Common myeloid progenitor, CD34-positive (primary cell): ENCODE measurements at regions not wholly inside any gene's neighbourhood (a gene's known extent, or its start where the extent isn't known, plus 50 kb on each side); places are given as distances from the start of the nearest gene placed in this dataset.
A peak's percentile ranks its signal among the peaks of the same experiment; 100 is the strongest.

Experiments used
- CTCF ChIA-PET: fragments of 350-600 bp; sonication (Branson Sonifier 250); formaldehyde crosslinking; loops from one replicate; lab custom pipeline; 2021; ENCODE audit warnings: antibody characterized with exemption; lab: Charles Lee
- POLR2A ChIA-PET: fragments of 350-600 bp; sonication (Branson Sonifier 250); formaldehyde crosslinking; loops from one replicate; lab custom pipeline; 2021; ENCODE audit warnings: antibody characterized with exemption; lab: Charles Lee
- DNase-seq, 3 donors: peaks; one replicate each; pipeline versions ENCODE4 v3.0.0 to v3.0.0-alpha.2; 2013
- H3K27ac ChIP-seq, 2 experiments: 1 replicate in 1 of 2; 2 replicates in 1 of 2; pipeline ENCODE4 v1.7.0; 2013; ENCODE audit warnings: inconsistent platforms in 2 of 2, low read length in 2 of 2, mild to moderate bottlenecking in 2 of 2, low read depth in 1 of 2, moderate library complexity in 1 of 2; ENCODE audit not compliant: severe bottlenecking in 2 of 2, insufficient read depth in 1 of 2, poor library complexity in 1 of 2
- H3K27me3 ChIP-seq, 5 experiments: replicated peaks in 2 of 5; 1 replicate in 3 of 5; 2 replicates in 2 of 5; pipeline versions ENCODE4 v1.6.1 to v1.7.0; 2013; ENCODE audit warnings: low read length in 4 of 5, mild to moderate bottlenecking in 2 of 5, moderate library complexity in 2 of 5, inconsistent platforms in 1 of 5; ENCODE audit not compliant: insufficient read depth in 5 of 5, control insufficient read depth in 4 of 5
- H3K36me3 ChIP-seq, 4 experiments: 1 replicate in 2 of 4; 2 replicates in 2 of 4; pipeline versions ENCODE4 v1.6.1 to v1.7.0; 2013; ENCODE audit warnings: low read length in 3 of 4, control low read depth in 1 of 4, mild to moderate bottlenecking in 1 of 4; ENCODE audit not compliant: control insufficient read depth in 4 of 4, insufficient read depth in 4 of 4
- H3K4me1 ChIP-seq, 4 experiments: 1 replicate in 3 of 4; 2 replicates in 1 of 4; pipeline versions ENCODE4 v1.6.1 to v1.7.1; 2013; ENCODE audit warnings: low read length in 3 of 4, mild to moderate bottlenecking in 3 of 4, control low read depth in 1 of 4, inconsistent platforms in 1 of 4, moderate library complexity in 1 of 4; ENCODE audit not compliant: control insufficient read depth in 4 of 4, insufficient read depth in 4 of 4; ENCODE audit errors: control extremely low read depth in 1 of 4
- H3K4me3 ChIP-seq, 7 experiments: 1 replicate in 4 of 7; 2 replicates in 3 of 7; pipeline versions ENCODE4 v1.5.1 to v1.7.0; 2013; ENCODE audit warnings: mild to moderate bottlenecking in 7 of 7, low read length in 6 of 7, moderate library complexity in 6 of 7, inconsistent platforms in 2 of 7, low read depth in 2 of 7, control low read depth in 1 of 7; ENCODE audit not compliant: insufficient read depth in 4 of 7, control insufficient read depth in 1 of 7; ENCODE audit errors: extremely low read depth in 1 of 7
- H3K9me3 ChIP-seq, 5 experiments: 1 replicate in 4 of 5; 2 replicates in 1 of 5; pipeline versions ENCODE4 v1.6.1 to v1.7.1; 2013; ENCODE audit warnings: low read length in 4 of 5, mild to moderate bottlenecking in 2 of 5, inconsistent platforms in 1 of 5, low read depth in 1 of 5, moderate library complexity in 1 of 5; ENCODE audit not compliant: control insufficient read depth in 4 of 5, insufficient read depth in 2 of 5; ENCODE audit errors: control extremely low read depth in 1 of 5
- WGBS: methylation state at CpG from one replicate; pipeline ENCODE4 v1.1.5; 2013; ENCODE audit not compliant: insufficient coverage; 5-methylcytosine and 5-hydroxymethylcytosine counted together

GRCh38 chr1:29511436-29511835, 275.1 kb downstream of the PTPRU start:
- Histone ChIP-seq H3K4me1 (no peaks in the 10 kb centered on the region), H3K27me3 (peaks cover 0 to 13% (median 3%) of the 10 kb centered on the region in 5 experiments), H3K4me3 (no peak overlapping the region), H3K36me3 (no peaks in the 10 kb centered on the region), H3K27ac (no peak overlapping the region), H3K9me3 (peaks cover 0 to 6% (median 0%) of the 10 kb centered on the region in 5 experiments)
- WGBS: 44% methylated on average over 3 of the region's 6 CpGs
- ChIA-PET CTCF (no interaction called here), POLR2A (no interaction called here)
- no peak for DNase-seq

- H3K27me3 ChIP-seq: peaks cover 0 to 15% (median 3%) of the 10 kb centered on the region in 5 experiments
- 57% methylated on average over 1 of the region's 3 CpGs for WGBS
- DNase-seq: no peak
- H3K36me3 ChIP-seq: no peaks in the 10 kb centered on the region
- no peak overlapping the region for H3K27ac ChIP-seq
- ChIA-PET POLR2A (no interaction called here), CTCF (no interaction called here)
- no peak overlapping the region for H3K4me3 ChIP-seq
- no peaks in the 10 kb centered on the region for H3K4me1 ChIP-seq
- peaks cover 0 to 6% (median 0%) of the 10 kb centered on the region in 5 experiments for H3K9me3 ChIP-seq
Observed at GRCh38 chr1:29508458-29509107, 272.3 kb downstream of the PTPRU start.

DNA sequence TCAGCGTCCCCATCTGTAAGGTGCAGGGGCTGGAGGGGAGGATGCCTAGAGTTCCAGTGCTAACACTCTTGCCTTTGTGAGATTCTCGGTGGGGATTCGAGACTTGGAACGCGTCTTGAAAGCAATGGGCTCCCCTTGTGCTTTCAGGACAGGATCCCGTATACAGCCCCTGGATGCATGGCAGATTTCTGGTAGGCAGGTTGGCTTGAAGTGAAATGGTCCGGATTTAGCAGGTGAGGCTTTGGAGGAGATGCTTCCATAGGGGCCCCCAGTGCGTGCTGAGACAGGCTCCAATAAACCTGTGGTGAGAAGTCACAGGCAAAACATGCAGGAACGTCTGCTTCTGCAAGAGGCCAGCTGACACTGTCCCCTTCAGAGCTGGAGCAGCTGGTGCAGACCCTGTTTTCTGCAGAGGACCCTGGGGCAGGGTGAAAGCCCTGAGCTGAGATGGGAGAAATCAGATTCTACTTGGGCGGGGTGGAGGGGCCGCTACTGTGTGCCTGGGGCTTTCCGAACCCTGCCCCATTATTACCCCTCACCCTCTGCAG, 270.4 kb downstream of the PTPRU start:
- peaks cover 0 to 4% (median 0%) of the 10 kb centered on the region in 5 experiments for H3K9me3 ChIP-seq
- peaks cover 0 to 25% (median 3%) of the 10 kb centered on the region in 5 experiments for H3K27me3 ChIP-seq
- ChIA-PET POLR2A (no interaction called here), CTCF (no interaction called here)
- DNase-seq: no peak
- H3K4me3 ChIP-seq: no peak overlapping the region
- H3K4me1 ChIP-seq: no peaks in the 10 kb centered on the region
- H3K36me3 ChIP-seq: no peaks in the 10 kb centered on the region
- H3K27ac ChIP-seq: no peak overlapping the region
- 95% methylated on average over 11 of the region's 12 CpGs for WGBS

DNA sequence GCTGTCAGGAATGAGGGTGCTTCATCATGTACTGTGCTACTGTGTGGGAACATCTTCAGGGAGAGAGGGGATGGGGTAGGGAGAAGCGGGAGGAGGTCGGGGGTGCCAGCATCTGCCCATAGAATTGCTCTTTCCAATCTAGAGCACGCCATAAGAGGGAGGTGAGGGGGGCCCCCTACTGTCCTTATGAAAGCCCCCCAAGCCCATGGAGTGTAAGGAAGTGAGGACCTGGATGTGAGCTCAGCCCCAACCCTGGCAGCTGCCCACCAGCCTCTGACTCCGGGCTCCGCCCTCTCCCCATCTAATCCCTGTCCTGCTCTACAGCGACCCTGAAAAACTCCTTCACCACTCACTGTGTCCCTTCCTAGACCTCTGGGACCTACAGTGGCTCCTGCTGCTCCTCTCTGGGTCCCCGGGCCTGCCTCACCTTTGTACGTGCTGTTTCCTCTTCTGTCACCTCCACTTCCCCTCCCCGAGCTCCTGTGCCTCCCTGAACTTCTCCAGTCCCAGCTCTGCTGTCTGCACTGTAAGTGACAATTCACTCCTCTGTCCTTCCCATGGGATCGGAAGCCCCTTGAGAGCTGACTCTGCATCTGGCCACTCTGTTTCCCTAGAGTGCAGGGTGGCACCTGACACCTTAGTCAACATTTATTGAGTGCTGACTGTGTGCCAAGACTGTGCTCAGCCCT, 269.4 kb downstream of the PTPRU start:
- peaks cover 0 to 28% (median 6%) of the 10 kb centered on the region in 5 experiments for H3K27me3 ChIP-seq
- no peaks in the 10 kb centered on the region for H3K36me3 ChIP-seq
- H3K4me1 ChIP-seq: no peaks in the 10 kb centered on the region
- DNase-seq: no peak
- POLR2A ChIA-PET: no interaction called here
- H3K4me3 ChIP-seq: no peak overlapping the region
- peaks cover 0 to 1% (median 0%) of the 10 kb centered on the region in 5 experiments for H3K9me3 ChIP-seq
- 59% methylated on average over 8 of the region's 10 CpGs for WGBS
- H3K27ac ChIP-seq: no peak overlapping the region
- CTCF ChIA-PET: no interaction called here

- H3K27ac ChIP-seq: no peak overlapping the region
- 92% methylated on average over 7 of the region's 8 CpGs for WGBS
- no peak for DNase-seq
- no peaks in the 10 kb centered on the region for H3K4me1 ChIP-seq
- ChIA-PET POLR2A (no interaction called here), CTCF (no interaction called here)
- no peaks in the 10 kb centered on the region for H3K36me3 ChIP-seq
- peaks cover 0 to 1% (median 0%) of the 10 kb centered on the region in 5 experiments for H3K9me3 ChIP-seq
- H3K4me3 ChIP-seq: peak overlapping the region in 1 of 7 experiments; percentile 1
- H3K27me3 ChIP-seq: peaks cover 0 to 33% (median 6%) of the 10 kb centered on the region in 5 experiments
Observed at GRCh38 chr1:29504709-29505410, 268.5 kb downstream of the PTPRU start.

DNA sequence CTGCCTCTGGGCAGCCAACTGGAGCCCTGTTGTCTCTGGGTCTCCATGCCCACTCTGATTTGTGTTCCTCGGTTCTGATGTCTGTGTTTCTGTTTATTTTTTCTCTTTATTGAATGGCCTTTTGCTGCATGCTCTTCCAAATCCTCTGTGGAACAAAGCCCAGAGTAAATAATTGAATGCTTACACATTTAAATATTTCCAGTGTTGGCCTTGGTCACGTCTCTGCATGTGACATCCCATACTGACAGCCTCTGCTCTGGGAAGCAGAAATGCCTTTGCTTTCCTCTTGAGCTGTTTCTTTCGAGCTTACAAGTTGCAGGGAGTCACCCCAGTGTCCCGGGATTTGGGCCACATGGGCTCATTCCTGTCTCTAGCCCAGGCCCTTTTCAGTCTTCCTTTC, 267.9 kb downstream of the PTPRU start:
- WGBS: 92% methylated on average over 3 of the region's 4 CpGs
- POLR2A ChIA-PET: no interaction called here

More for the DNA sequence above, 267.9 kb downstream of the PTPRU start:
- CTCF ChIA-PET: no interaction called here
- Histone ChIP-seq H3K4me3 (no peak overlapping the region), H3K36me3 (no peaks in the 10 kb centered on the region), H3K4me1 (no peaks in the 10 kb centered on the region), H3K9me3 (peaks cover 0 to 1% (median 0%) of the 10 kb centered on the region in 5 experiments), H3K27me3 (peaks cover 0 to 34% (median 6%) of the 10 kb centered on the region in 5 experiments), H3K27ac (no peak overlapping the region)
- DNase-seq: no peak
